ENCODE measurements at regions not wholly inside any gene's neighbourhood (a gene's known extent, or its start where the extent isn't known, plus 50 kb on each side); places are given as distances from the start of the nearest gene placed in this dataset.

- TF ChIP-seq CTCF (conservative IDR thresholded peaks at IDR 0.05), result no peak
- H3K27ac ChIP-seq, result no peak overlapping the region
Observed at GRCh38 chr12:81835783-81836182, 76.6 kb upstream of the PPFIA2 start.

GRCh38 chr12:81819991-81820633, 61.0 kb upstream of the PPFIA2 start:
- TF ChIP-seq CTCF (conservative IDR thresholded peaks at IDR 0.05), result no peak
- no peak overlapping the region for H3K27ac ChIP-seq

- H3K27ac ChIP-seq, result no peak overlapping the region
- no peak for TF ChIP-seq CTCF (conservative IDR thresholded peaks at IDR 0.05)
Observed at GRCh38 chr12:81815611-81816010, 56.5 kb upstream of the PPFIA2 start.

- H3K27ac ChIP-seq, result no peak overlapping the region
- no peak for TF ChIP-seq CTCF (conservative IDR thresholded peaks at IDR 0.05)
Observed at GRCh38 chr12:81811778-81812125, 52.6 kb upstream of the PPFIA2 start.

GRCh38 chr12:81811061-81811777, 52.1 kb upstream of the PPFIA2 start:
- H3K27ac ChIP-seq, result no peak overlapping the region
- no peak for TF ChIP-seq CTCF (conservative IDR thresholded peaks at IDR 0.05)

- no peak overlapping the region for H3K27ac ChIP-seq
- TF ChIP-seq CTCF (conservative IDR thresholded peaks at IDR 0.05), result no peak
Observed at GRCh38 chr12:81809829-81810595, 50.9 kb upstream of the PPFIA2 start.

GRCh38 chr12:81809113-81809777, 50.1 kb upstream of the PPFIA2 start:
- TF ChIP-seq CTCF (conservative IDR thresholded peaks at IDR 0.05), result no peak
- no peak overlapping the region for H3K27ac ChIP-seq

All from VCaP (cell line).